MM.1S (cell line): ENCODE measurements at regions not wholly inside any gene's neighbourhood (a gene's known extent, or its start where the extent isn't known, plus 50 kb on each side); places are given as distances from the start of the nearest gene placed in this dataset.

ENCODE experiments used
- DNase-seq: peaks from one replicate; pipeline ENCODE4 v3.0.0-alpha.2; 2015
- H2AFZ ChIP-seq: fragments of 300-600 bp; sonication (generic); 2 replicates; pipeline ENCODE4 v1.6.0; 2016; ENCODE audit warnings: antibody characterized with exemption, low read length
- H3F3A ChIP-seq: fragments of 300-600 bp; sonication (generic); 2 replicates; pipeline ENCODE4 v1.6.1; 2016; ENCODE audit warnings: mild to moderate bottlenecking, antibody characterized with exemption, low read length, moderate library complexity, mixed read lengths; ENCODE audit not compliant: insufficient read depth
- H3K27ac ChIP-seq: fragments of 300-600 bp; sonication (generic); 2 replicates; pipeline ENCODE4 v1.5.1; 2016; ENCODE audit warnings: mild to moderate bottlenecking, low read length
- H3K27me3 ChIP-seq: fragments of 300-600 bp; sonication (generic); replicated peaks from 2 replicates; pipeline ENCODE4 v1.6.0; 2016; ENCODE audit warnings: low read length; ENCODE audit not compliant: insufficient read depth
- H3K36me3 ChIP-seq: fragments of 300-600 bp; sonication (generic); replicated peaks from 2 replicates; pipeline ENCODE4 v1.6.1; 2016; ENCODE audit warnings: mild to moderate bottlenecking, low read length, mixed read lengths; ENCODE audit not compliant: insufficient read depth
- H3K4me1 ChIP-seq: fragments of 300-600 bp; sonication (generic); 2 replicates; pipeline ENCODE4 v1.6.1; 2016; ENCODE audit warnings: low read length, mixed read lengths
- H3K4me2 ChIP-seq: fragments of 300-600 bp; sonication (generic); 2 replicates; pipeline ENCODE4 v1.6.0; 2016; ENCODE audit warnings: low read depth, low read length
- H3K4me3 ChIP-seq: fragments of 300-600 bp; sonication (generic); 2 replicates; pipeline ENCODE4 v1.5.1; 2016; ENCODE audit warnings: low read length, mixed read lengths
- H3K79me2 ChIP-seq: fragments of 300-600 bp; sonication (generic); 2 replicates; pipeline ENCODE4 v1.6.1; 2016; ENCODE audit warnings: mixed run types, low read length, mixed read lengths
- H3K9ac ChIP-seq: fragments of 300-600 bp; sonication (generic); 2 replicates; pipeline ENCODE4 v1.6.1; 2016; ENCODE audit warnings: low read length, mixed read lengths
- H3K9me2 ChIP-seq: fragments of 300-600 bp; sonication (generic); replicated peaks from 2 replicates; pipeline ENCODE4 v1.6.1; 2016; ENCODE audit warnings: mild to moderate bottlenecking, low read length, mixed read lengths; ENCODE audit not compliant: insufficient read depth
- H3K9me3 ChIP-seq: fragments of 300-600 bp; sonication (generic); replicated peaks from 2 replicates; pipeline ENCODE4 v1.6.1; 2016; ENCODE audit warnings: mild to moderate bottlenecking, low read length, mixed read lengths; ENCODE audit not compliant: insufficient read depth
- H4K20me1 ChIP-seq: fragments of 300-600 bp; sonication (generic); 2 replicates; pipeline ENCODE4 v1.6.1; 2016; ENCODE audit warnings: mild to moderate bottlenecking, low read length, moderate library complexity, mixed read lengths; ENCODE audit not compliant: insufficient read depth
- CTCF ChIP-seq: fragments of 300-600 bp; sonication (generic); IDR thresholded peaks from 2 replicates; pipeline ENCODE4 v1.5.1; 2016; ENCODE audit warnings: antibody characterized with exemption, low read length, mixed read lengths
- EZH2 ChIP-seq: fragments of 300-600 bp; sonication (generic); optimal IDR thresholded peaks from 2 replicates; pipeline ENCODE3; 2017; ENCODE audit warnings: low read depth, mild to moderate bottlenecking, antibody characterized with exemption, low read length, mixed read lengths
- EZH2phosphoT487 ChIP-seq: fragments of 300-600 bp; sonication (generic); IDR thresholded peaks from 2 replicates; pipeline ENCODE4 v1.6.1; 2018; ENCODE audit warnings: antibody characterized with exemption, low read length

GRCh38 chr10:81534991-81535390 is 340.0 kb upstream of the NRG3 start:
- Histone ChIP-seq H3K27ac (no peak overlapping the region), H3K9ac (no peak overlapping the region), H3F3A (no peaks in the 10 kb centered on the region), H4K20me1 (no peaks in the 10 kb centered on the region), H2AFZ (no peak overlapping the region), H3K79me2 (no peaks in the 10 kb centered on the region), H3K27me3 (no peaks in the 10 kb centered on the region), H3K4me2 (no peak overlapping the region), H3K4me1 (no peaks in the 10 kb centered on the region), H3K9me3 (no peaks in the 10 kb centered on the region), H3K9me2 (no peaks in the 10 kb centered on the region), H3K36me3 (no peaks in the 10 kb centered on the region), H3K4me3 (no peak overlapping the region)
- no peak for TF ChIP-seq EZH2phosphoT487
- no peak for TF ChIP-seq EZH2
- TF ChIP-seq CTCF: no peak
- DNase-seq: no peak

GRCh38 chr10:81541517-81541916 is 333.5 kb upstream of the NRG3 start:
- H4K20me1 ChIP-seq: no peaks in the 10 kb centered on the region
- no peaks in the 10 kb centered on the region for H3K27me3 ChIP-seq
- no peaks in the 10 kb centered on the region for H3F3A ChIP-seq
- TF ChIP-seq EZH2phosphoT487 (no peak), EZH2 (no peak), CTCF (no peak)
- no peaks in the 10 kb centered on the region for H3K4me1 ChIP-seq
- H3K4me3 ChIP-seq: no peak overlapping the region
- H3K79me2 ChIP-seq: no peaks in the 10 kb centered on the region
- DNase-seq: no peak
- no peak overlapping the region for H3K4me2 ChIP-seq
- no peak overlapping the region for H3K9ac ChIP-seq
- no peak overlapping the region for H3K27ac ChIP-seq
- H3K36me3 ChIP-seq: no peaks in the 10 kb centered on the region
- no peak overlapping the region for H2AFZ ChIP-seq
- H3K9me2 ChIP-seq: no peaks in the 10 kb centered on the region
- H3K9me3 ChIP-seq: no peaks in the 10 kb centered on the region

DNA sequence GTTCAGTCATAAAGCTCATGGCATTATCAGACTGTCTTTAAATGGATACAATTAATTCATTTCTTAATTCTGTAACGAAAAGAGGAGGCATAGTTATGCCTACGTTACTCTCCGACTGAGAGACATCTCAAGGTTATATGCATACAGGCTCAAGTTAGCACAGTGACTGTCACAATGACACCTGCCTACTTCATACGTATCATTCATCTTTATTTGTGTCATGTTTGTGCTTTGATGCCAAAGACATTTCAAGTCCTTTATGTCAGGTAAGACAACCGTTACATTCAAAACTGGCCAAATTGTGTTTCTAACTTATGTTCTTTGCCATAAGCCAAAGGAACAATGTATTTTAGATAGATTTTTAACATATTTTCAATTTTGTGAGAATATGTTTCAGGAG is 328.8 kb upstream of the NRG3 start:
- no peak for TF ChIP-seq EZH2
- TF ChIP-seq CTCF: no peak
- TF ChIP-seq EZH2phosphoT487: no peak
- H3K27me3 ChIP-seq: no peaks in the 10 kb centered on the region
- DNase-seq: no peak
- H3K9me3 ChIP-seq: no peaks in the 10 kb centered on the region
- no peaks in the 10 kb centered on the region for H3K9me2 ChIP-seq
- no peaks in the 10 kb centered on the region for H3K4me1 ChIP-seq
- no peaks in the 10 kb centered on the region for H3K36me3 ChIP-seq
- H3K27ac ChIP-seq: no peak overlapping the region
- H4K20me1 ChIP-seq: no peaks in the 10 kb centered on the region
- H2AFZ ChIP-seq: no peak overlapping the region
- H3K79me2 ChIP-seq: no peaks in the 10 kb centered on the region
- H3F3A ChIP-seq: no peaks in the 10 kb centered on the region
- H3K9ac ChIP-seq: no peak overlapping the region
- no peak overlapping the region for H3K4me2 ChIP-seq
- H3K4me3 ChIP-seq: no peak overlapping the region

GRCh38 chr10:81548160-81548559 is 326.8 kb upstream of the NRG3 start:
- no peak for DNase-seq
- Histone ChIP-seq H3K9me2 (no peaks in the 10 kb centered on the region), H3K36me3 (no peaks in the 10 kb centered on the region), H3K9me3 (no peaks in the 10 kb centered on the region), H3K9ac (no peak overlapping the region), H3K4me3 (no peak overlapping the region), H3K4me1 (no peaks in the 10 kb centered on the region), H3K4me2 (no peak overlapping the region), H4K20me1 (no peaks in the 10 kb centered on the region), H3K27me3 (no peaks in the 10 kb centered on the region), H3F3A (no peaks in the 10 kb centered on the region), H3K79me2 (no peaks in the 10 kb centered on the region), H3K27ac (no peak overlapping the region), H2AFZ (no peak overlapping the region)
- TF ChIP-seq EZH2phosphoT487 (no peak), EZH2 (no peak), CTCF (no peak)
